GM19351 (cell line): ENCODE measurements at regions not wholly inside any gene's neighbourhood (a gene's known extent, or its start where the extent isn't known, plus 50 kb on each side); places are given as distances from the start of the nearest gene placed in this dataset.
"Not testable (repeated sequence)": the region's sequence is repeated elsewhere in the genome, so short reads cannot be mapped to it uniquely, and the experiment has no call there.

Experiments
- ATAC-seq: cut with Tn5 transposase; IDR thresholded peaks from one replicate; pipeline ENCODE4 v1.9.1; 2021; ENCODE audit warnings: mild to moderate bottlenecking, moderate library complexity; ENCODE audit not compliant: unreplicated experiment

- not testable (repeated sequence) for ATAC-seq
Measured at GRCh38 chr4:4116901-4117300, 109.8 kb downstream of the OTOP1 start.

GRCh38 chr4:4134368-4134767, 92.4 kb downstream of the OTOP1 start:
- ATAC-seq = not testable (repeated sequence)

- not testable (repeated sequence) for ATAC-seq
Measured at GRCh38 chr4:4136621-4137020, 90.1 kb downstream of the OTOP1 start.
